T-cell (primary cell): ENCODE measurements at regions not wholly inside any gene's neighbourhood (a gene's known extent, or its start where the extent isn't known, plus 50 kb on each side); places are given as distances from the start of the nearest gene placed in this dataset.

Source experiments
- ATAC-seq, 4 experiments: fragments of 200-7000 bp in 3 of 4; fragments of 150-1000 bp in 1 of 4; cut with Tn5 transposase; replicated peaks in 1 of 4; 1 replicate in 3 of 4; 2 replicates in 1 of 4; pipeline ENCODE4 v1.10.0; 2021; ENCODE audit warnings: moderate library complexity in 3 of 4, mild to moderate bottlenecking in 2 of 4, moderate number of reproducible peaks in 1 of 4
- CTCF ChIA-PET, 2 donors: fragments of 300-600 bp; sonication (Branson Sonifier 250); formaldehyde crosslinking; loops; one replicate each; lab custom pipeline; 2022; ENCODE audit warnings: antibody characterized with exemption in 2 of 2; lab: Charles Lee
- POLR2A ChIA-PET, 2 donors: fragments of 300-600 bp; sonication (Branson Sonifier 250); formaldehyde crosslinking; loops; one replicate each; lab custom pipeline; 2022; ENCODE audit warnings: antibody characterized with exemption in 2 of 2; lab: Charles Lee
- DNase-seq, 35 experiments: peaks; one replicate each; pipeline versions ENCODE4 v3.0.0 to v3.0.0-alpha.2; 2013 to 2023
- H3K27ac ChIP-seq: one replicate; pipeline ENCODE4 v1.5.1; 2013; ENCODE audit warnings: low read length
- H3K27me3 ChIP-seq, 2 experiments: replicated peaks in 1 of 2; 1 replicate in 1 of 2; 2 replicates in 1 of 2; pipeline versions ENCODE4 v1.6.1 to v1.7.0; 2013; ENCODE audit warnings: low read length in 1 of 2, mixed read lengths in 1 of 2; ENCODE audit not compliant: control insufficient read depth in 2 of 2, insufficient read depth in 2 of 2; ENCODE audit errors: extremely low read depth in 1 of 2
- H3K36me3 ChIP-seq, 2 donors: 1 replicate in 1 of 2; 2 replicates in 1 of 2; pipeline versions ENCODE4 v1.6.1 to v1.7.0; 2013; ENCODE audit warnings: low read length in 1 of 2; ENCODE audit not compliant: control insufficient read depth in 2 of 2, insufficient read depth in 1 of 2; ENCODE audit errors: extremely low read depth in 1 of 2
- H3K4me1 ChIP-seq, 2 experiments: 1 replicate in 1 of 2; 2 replicates in 1 of 2; pipeline versions ENCODE4 v1.6.1 to v1.7.0; 2013; ENCODE audit warnings: low read length in 2 of 2, mixed read lengths in 1 of 2; ENCODE audit not compliant: insufficient read depth in 2 of 2, control insufficient read depth in 1 of 2; ENCODE audit errors: extremely low read depth in 1 of 2
- H3K4me3 ChIP-seq, 2 donors: 1 replicate in 1 of 2; 2 replicates in 1 of 2; pipeline versions ENCODE4 v1.5.1 to v1.7.0; 2013; ENCODE audit warnings: mild to moderate bottlenecking in 2 of 2, low read length in 1 of 2, moderate library complexity in 1 of 2; ENCODE audit not compliant: control insufficient read depth in 1 of 2; ENCODE audit errors: extremely low read depth in 1 of 2
- H3K9me3 ChIP-seq: 2 replicates; pipeline ENCODE4 v1.7.0; 2013
- H3K27ac Mint-ChIP-seq, 2 donors: one replicate each; pipeline ENCODE4 v1.8.0; 2020 to 2021; ENCODE audit warnings: mild to moderate bottlenecking in 2 of 2, mixed read lengths in 2 of 2
- H3K27me3 Mint-ChIP-seq, 2 donors: one replicate each; pipeline ENCODE4 v1.8.0; 2021 to 2022; ENCODE audit warnings: mixed read lengths in 2 of 2
- H3K36me3 Mint-ChIP-seq: one replicate; pipeline ENCODE4 v1.8.0; 2021; ENCODE audit warnings: mixed read lengths
- H3K4me1 Mint-ChIP-seq, 3 donors: one replicate each; pipeline ENCODE4 v1.8.0; 2020 to 2022; ENCODE audit warnings: mixed read lengths in 3 of 3, mild to moderate bottlenecking in 1 of 3
- H3K4me3 Mint-ChIP-seq, 3 donors: one replicate each; pipeline ENCODE4 v1.8.0; 2020 to 2022; ENCODE audit warnings: mild to moderate bottlenecking in 3 of 3, mixed read lengths in 3 of 3, moderate library complexity in 3 of 3
- H3K9me3 Mint-ChIP-seq, 3 donors: one replicate each; pipeline ENCODE4 v1.8.0; 2020 to 2022; ENCODE audit warnings: mixed read lengths in 3 of 3
- WGBS: methylation state at CpG from one replicate; pipeline ENCODE4 v1.1.5; 2013; ENCODE audit warnings: missing lambda C conversion rate; ENCODE audit not compliant: insufficient coverage; 5-methylcytosine and 5-hydroxymethylcytosine counted together

GRCh38 chr11:70894566-70895365 lies 357.6 kb downstream of the SHANK2 start:
- WGBS: 82% methylated on average over 20 of the region's 20 CpGs
- Histone ChIP-seq H3K4me3 (no peak overlapping the region), H3K4me1 (no peaks in the 10 kb centered on the region), H3K27me3 (no peaks in the 10 kb centered on the region), H3K36me3 (no peaks in the 10 kb centered on the region), H3K9me3 (no peaks in the 10 kb centered on the region), H3K27ac (no peak overlapping the region)
- no peak for DNase-seq
- H3K27me3 Mint-ChIP-seq: peaks cover 0 to 6% of the 10 kb centered on the region in 2 donors
- no peak overlapping the region for H3K4me3 Mint-ChIP-seq
- no peaks in the 10 kb centered on the region for H3K36me3 Mint-ChIP-seq
- ChIA-PET CTCF (no interaction called here), POLR2A (no interaction called here)
- no peak for ATAC-seq
- no peak overlapping the region for H3K27ac Mint-ChIP-seq
- peaks cover 4 to 18% (median 12%) of the 10 kb centered on the region in 3 donors for H3K9me3 Mint-ChIP-seq
- no peaks in the 10 kb centered on the region for H3K4me1 Mint-ChIP-seq

- Mint-ChIP-seq H3K27ac (no peak overlapping the region), H3K27me3 (peaks cover 0 to 6% of the 10 kb centered on the region in 2 donors), H3K4me1 (no peaks in the 10 kb centered on the region), H3K36me3 (no peaks in the 10 kb centered on the region), H3K4me3 (no peak overlapping the region), H3K9me3 (peaks cover 4 to 18% (median 12%) of the 10 kb centered on the region in 3 donors)
- Histone ChIP-seq H3K4me1 (no peaks in the 10 kb centered on the region), H3K36me3 (no peaks in the 10 kb centered on the region), H3K9me3 (no peaks in the 10 kb centered on the region), H3K27me3 (no peaks in the 10 kb centered on the region), H3K4me3 (no peak overlapping the region), H3K27ac (no peak overlapping the region)
- DNase-seq (no peak), ATAC-seq (no peak)
- WGBS: 82% methylated on average over 8 of the region's 11 CpGs
- ChIA-PET POLR2A (no interaction called here), CTCF (no interaction called here)
Observed at GRCh38 chr11:70895366-70895670, 357.1 kb downstream of the SHANK2 start.

GRCh38 chr11:70897429-70897828 lies 354.9 kb downstream of the SHANK2 start:
- H3K9me3 ChIP-seq: no peaks in the 10 kb centered on the region
- Mint-ChIP-seq H3K27ac (no peak overlapping the region), H3K9me3 (peaks cover 4 to 18% (median 12%) of the 10 kb centered on the region in 3 donors), H3K27me3 (peaks cover 0 to 6% of the 10 kb centered on the region in 2 donors), H3K4me1 (peaks cover 0 to 3% (median 0%) of the 10 kb centered on the region in 3 donors), H3K36me3 (no peaks in the 10 kb centered on the region), H3K4me3 (no peak overlapping the region)
- no peak overlapping the region for H3K27ac ChIP-seq
- ChIA-PET CTCF (no interaction called here), POLR2A (no interaction called here)
- DNase-seq (no peak), ATAC-seq (no peak)
- no peak overlapping the region for H3K4me3 ChIP-seq
- peaks cover 0 to 3% of the 10 kb centered on the region in 2 experiments for H3K27me3 ChIP-seq
- H3K4me1 ChIP-seq: no peaks in the 10 kb centered on the region
- WGBS: no CpG with 5 or more reads among the region's 1 CpG
- no peaks in the 10 kb centered on the region for H3K36me3 ChIP-seq

DNA sequence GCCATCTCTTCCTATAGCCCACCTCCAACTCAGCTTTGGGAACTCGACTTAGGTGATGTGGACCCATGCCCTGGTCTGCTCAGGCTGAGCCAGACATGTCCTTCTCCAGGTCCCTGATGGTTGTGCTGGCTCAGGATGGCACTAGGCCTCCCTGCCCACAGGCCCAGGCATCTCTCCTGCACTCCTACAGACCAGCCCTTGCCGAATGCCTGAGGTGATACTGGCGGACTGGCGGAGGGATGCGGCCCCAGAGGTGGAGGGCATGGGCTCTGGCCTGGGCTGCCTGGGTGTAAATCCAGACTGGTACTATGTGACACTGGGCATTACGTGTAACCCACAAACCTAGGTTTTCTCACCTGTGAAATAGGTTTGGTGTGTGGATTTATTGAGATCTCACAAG lies 352.8 kb downstream of the SHANK2 start:
- Histone ChIP-seq H3K36me3 (no peaks in the 10 kb centered on the region), H3K27me3 (peaks cover 0 to 3% of the 10 kb centered on the region in 2 experiments), H3K4me3 (no peak overlapping the region), H3K27ac (no peak overlapping the region), H3K4me1 (no peaks in the 10 kb centered on the region), H3K9me3 (no peaks in the 10 kb centered on the region)
- Mint-ChIP-seq H3K27ac (no peak overlapping the region), H3K4me3 (no peak overlapping the region), H3K4me1 (peaks cover 0 to 3% (median 0%) of the 10 kb centered on the region in 3 donors), H3K9me3 (peaks cover 4 to 18% (median 12%) of the 10 kb centered on the region in 3 donors), H3K36me3 (no peaks in the 10 kb centered on the region), H3K27me3 (peaks cover 0 to 6% of the 10 kb centered on the region in 2 donors)
- ChIA-PET CTCF (no interaction called here), POLR2A (no interaction called here)
- ATAC-seq (no peak), DNase-seq (no peak)
- 94% methylated on average over 5 of the region's 6 CpGs for WGBS

GRCh38 chr11:70900540-70900939 lies 351.8 kb downstream of the SHANK2 start:
- no peak for ATAC-seq
- WGBS: 97% methylated on average over 4 of the region's 4 CpGs
- H3K27ac ChIP-seq: no peak overlapping the region

GRCh38 chr11:70901951-70902521 lies 350.3 kb downstream of the SHANK2 start:
- no peaks in the 10 kb centered on the region for H3K36me3 ChIP-seq
- ChIA-PET CTCF (no interaction called here), POLR2A (no interaction called here)
- H3K27ac Mint-ChIP-seq: no peak overlapping the region
- H3K4me1 ChIP-seq: no peaks in the 10 kb centered on the region
- no peaks in the 10 kb centered on the region for H3K9me3 ChIP-seq
- H3K27ac ChIP-seq: no peak overlapping the region
- peaks cover 1 to 15% (median 9%) of the 10 kb centered on the region in 3 donors for H3K9me3 Mint-ChIP-seq
- H3K4me3 ChIP-seq: no peak overlapping the region
- whole genome bisulfite sequencing: 90% methylated on average over 9 of the region's 15 CpGs
- peaks cover 0 to 12% of the 10 kb centered on the region in 2 experiments for H3K27me3 ChIP-seq
- DNase-seq: no peak
- no peaks in the 10 kb centered on the region for H3K36me3 Mint-ChIP-seq
- peaks cover 0 to 3% (median 0%) of the 10 kb centered on the region in 3 donors for H3K4me1 Mint-ChIP-seq
- no peak for ATAC-seq
- no peak overlapping the region for H3K4me3 Mint-ChIP-seq
- peaks cover 0 to 6% of the 10 kb centered on the region in 2 donors for H3K27me3 Mint-ChIP-seq

More at GRCh38 chr11:70900540-70900939, 351.8 kb downstream of the SHANK2 start:
- no peak for DNase-seq
- Histone ChIP-seq H3K27me3 (peaks cover 0 to 3% of the 10 kb centered on the region in 2 experiments), H3K36me3 (no peaks in the 10 kb centered on the region), H3K9me3 (no peaks in the 10 kb centered on the region), H3K4me1 (no peaks in the 10 kb centered on the region), H3K4me3 (no peak overlapping the region)
- POLR2A ChIA-PET: no interaction called here
- H3K36me3 Mint-ChIP-seq: no peaks in the 10 kb centered on the region
- peaks cover 0 to 6% of the 10 kb centered on the region in 2 donors for H3K27me3 Mint-ChIP-seq
- CTCF ChIA-PET: no interaction called here
- no peak overlapping the region for H3K27ac Mint-ChIP-seq
- peaks cover 4 to 18% (median 12%) of the 10 kb centered on the region in 3 donors for H3K9me3 Mint-ChIP-seq
- H3K4me3 Mint-ChIP-seq: no peak overlapping the region
- peaks cover 0 to 3% (median 0%) of the 10 kb centered on the region in 3 donors for H3K4me1 Mint-ChIP-seq
